ENCODE measurements at regions not wholly inside any gene's neighbourhood (a gene's known extent, or its start where the extent isn't known, plus 50 kb on each side); places are given as distances from the start of the nearest gene placed in this dataset.

GRCh38 chr3:124249038-124249437, 257.1 kb upstream of the ROPN1 start:
- DNase-seq, result no peak

GRCh38 chr3:124250053-124250452, 258.1 kb upstream of the ROPN1 start:
- peak in 1 of 2 experiments; percentile 55 for DNase-seq

- DNase-seq, result no peak
These were observed 264.2 kb upstream of the ROPN1 start for GRCh38 chr3:124256156-124256555.

GRCh38 chr3:124256599-124256998, 264.7 kb upstream of the ROPN1 start:
- no peak for DNase-seq

- no peak for DNase-seq
These were observed 265.5 kb upstream of the ROPN1 start for GRCh38 chr3:124257336-124257864.

- DNase-seq, result no peak
These were observed 266.2 kb upstream of the ROPN1 start for GRCh38 chr3:124258057-124258500.

- no peak for DNase-seq
These were observed 268.4 kb upstream of the ROPN1 start for GRCh38 chr3:124260206-124260915.

GRCh38 chr3:124261306-124261705, 269.4 kb upstream of the ROPN1 start:
- no peak for DNase-seq

- no peak for DNase-seq
These were observed 271.2 kb upstream of the ROPN1 start for GRCh38 chr3:124263168-124263567.

- no peak for DNase-seq
These were observed 272.4 kb upstream of the ROPN1 start for GRCh38 chr3:124264346-124264745.

GRCh38 chr3:124266487-124266886, 274.6 kb upstream of the ROPN1 start:
- no peak for DNase-seq

- no peak for DNase-seq
These were observed 275.5 kb upstream of the ROPN1 start for GRCh38 chr3:124267406-124267805.

GRCh38 chr3:124268355-124268754, 276.4 kb upstream of the ROPN1 start:
- DNase-seq, result no peak

- peak; percentile 67 to 88 for DNase-seq
These were observed 277.7 kb upstream of the ROPN1 start for GRCh38 chr3:124269619-124270018.

- no peak for DNase-seq
These were observed 280.8 kb upstream of the ROPN1 start for GRCh38 chr3:124272605-124273151.

GRCh38 chr3:124273651-124274050, 281.7 kb upstream of the ROPN1 start:
- no peak for DNase-seq

GRCh38 chr3:124274051-124274450, 282.1 kb upstream of the ROPN1 start:
- no peak for DNase-seq

- no peak for DNase-seq
These were observed 283.5 kb upstream of the ROPN1 start for GRCh38 chr3:124275412-124275811.

GRCh38 chr3:124276133-124276532, 284.2 kb upstream of the ROPN1 start:
- DNase-seq, result no peak

- no peak for DNase-seq
These were observed 284.7 kb upstream of the ROPN1 start for GRCh38 chr3:124276539-124277143.

- no peak for DNase-seq
These were observed 285.4 kb upstream of the ROPN1 start for GRCh38 chr3:124277144-124277890.

- DNase-seq, result peak; percentile 57 to 71
These were observed 289.8 kb upstream of the ROPN1 start for GRCh38 chr3:124281453-124282316.

Measured in NCI-H524 (cell line).